ENCODE measurements at regions not wholly inside any gene's neighbourhood (a gene's known extent, or its start where the extent isn't known, plus 50 kb on each side); places are given as distances from the start of the nearest gene placed in this dataset.

DNA sequence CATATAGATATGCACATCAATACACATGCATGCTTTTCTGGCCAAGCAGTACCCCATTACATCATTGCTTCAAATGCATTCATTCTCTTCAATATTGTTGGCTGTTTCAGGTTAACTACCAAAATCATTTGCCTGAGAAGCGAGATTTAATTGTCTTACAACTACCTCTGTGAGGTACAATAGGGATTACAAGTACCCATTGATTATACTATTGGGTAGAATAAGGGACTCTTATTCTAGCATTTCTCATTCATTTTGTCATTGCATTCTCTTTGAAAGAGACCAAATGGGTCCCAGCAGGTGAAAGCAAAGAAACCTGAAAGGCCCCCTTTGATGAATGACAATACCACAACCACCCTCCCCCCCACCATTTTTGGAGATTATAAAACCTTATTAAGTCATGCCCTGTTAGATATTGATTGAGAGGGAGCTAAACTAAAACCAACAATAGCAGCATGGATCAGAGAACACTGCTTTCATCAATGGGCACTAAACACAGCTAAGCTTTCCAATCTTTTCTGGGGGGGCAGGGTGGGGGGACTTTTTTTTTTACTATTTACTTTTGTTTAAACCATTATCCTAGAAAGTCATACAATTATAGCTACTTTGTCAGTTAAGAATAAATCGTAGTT, 375.0 kb upstream of the CCNH start:
- Histone ChIP-seq H3K4me3 (no peak overlapping the region), H3K9me3 (no peaks in the 10 kb centered on the region), H3K27me3 (no peaks in the 10 kb centered on the region), H3K36me3 (no peaks in the 10 kb centered on the region), H3K4me1 (no peaks in the 10 kb centered on the region), H3K27ac (no peak overlapping the region)
- 46 to 67% methylated on average over 2 of the region's 2 CpGs for WGBS, 2 donors
- no peak for TF ChIP-seq POLR2AphosphoS5 (IDR thresholded peaks at IDR 0.05)
- TF ChIP-seq, protein P1, sequence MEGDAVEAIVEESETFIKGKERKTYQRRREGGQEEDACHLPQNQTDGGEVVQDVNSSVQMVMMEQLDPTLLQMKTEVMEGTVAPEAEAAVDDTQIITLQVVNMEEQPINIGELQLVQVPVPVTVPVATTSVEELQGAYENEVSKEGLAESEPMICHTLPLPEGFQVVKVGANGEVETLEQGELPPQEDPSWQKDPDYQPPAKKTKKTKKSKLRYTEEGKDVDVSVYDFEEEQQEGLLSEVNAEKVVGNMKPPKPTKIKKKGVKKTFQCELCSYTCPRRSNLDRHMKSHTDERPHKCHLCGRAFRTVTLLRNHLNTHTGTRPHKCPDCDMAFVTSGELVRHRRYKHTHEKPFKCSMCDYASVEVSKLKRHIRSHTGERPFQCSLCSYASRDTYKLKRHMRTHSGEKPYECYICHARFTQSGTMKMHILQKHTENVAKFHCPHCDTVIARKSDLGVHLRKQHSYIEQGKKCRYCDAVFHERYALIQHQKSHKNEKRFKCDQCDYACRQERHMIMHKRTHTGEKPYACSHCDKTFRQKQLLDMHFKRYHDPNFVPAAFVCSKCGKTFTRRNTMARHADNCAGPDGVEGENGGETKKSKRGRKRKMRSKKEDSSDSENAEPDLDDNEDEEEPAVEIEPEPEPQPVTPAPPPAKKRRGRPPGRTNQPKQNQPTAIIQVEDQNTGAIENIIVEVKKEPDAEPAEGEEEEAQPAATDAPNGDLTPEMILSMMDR (IDR thresholded peaks at IDR 0.05): no peak
- no peak for TF ChIP-seq POLR2A (IDR thresholded peaks at IDR 0.05)
- TF ChIP-seq EP300 (IDR thresholded peaks at IDR 0.05): no peak
- no peak for ATAC-seq (ENCODE audit: low FRiP score in 2 of 2)
- no peak for DNase-seq

DNA sequence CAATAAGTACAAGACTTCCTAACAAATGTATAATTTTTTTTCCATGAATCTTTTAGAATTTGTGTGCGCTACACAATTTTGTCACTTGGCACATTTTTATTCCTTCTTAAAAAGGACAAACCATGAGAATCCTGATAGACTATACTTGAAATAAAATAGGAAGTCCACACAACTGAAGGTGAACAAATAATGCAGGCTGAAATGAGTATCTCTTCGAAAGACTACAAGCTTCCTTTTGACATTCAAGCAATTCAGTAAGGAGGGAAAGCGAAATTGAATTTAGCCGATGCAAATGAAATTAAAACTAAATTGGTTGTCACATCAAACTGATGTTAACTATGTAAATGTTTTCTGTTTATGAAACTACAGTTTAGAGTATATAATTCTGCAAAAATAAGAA, 374.4 kb upstream of the CCNH start:
- Histone ChIP-seq H3K36me3 (no peaks in the 10 kb centered on the region), H3K27me3 (no peaks in the 10 kb centered on the region), H3K27ac (no peak overlapping the region), H3K9me3 (no peaks in the 10 kb centered on the region), H3K4me1 (no peaks in the 10 kb centered on the region), H3K4me3 (no peak overlapping the region)
- no peak for TF ChIP-seq POLR2A (IDR thresholded peaks at IDR 0.05)
- TF ChIP-seq, protein P1 (IDR thresholded peaks at IDR 0.05): no peak
- TF ChIP-seq EP300 (IDR thresholded peaks at IDR 0.05): no peak
- TF ChIP-seq POLR2AphosphoS5 (IDR thresholded peaks at IDR 0.05): no peak
- WGBS, 2 donors: 52 to 65% methylated on average over 4 of the region's 4 CpGs
- no peak for ATAC-seq (ENCODE audit: low FRiP score in 2 of 2)
- DNase-seq: no peak

DNA sequence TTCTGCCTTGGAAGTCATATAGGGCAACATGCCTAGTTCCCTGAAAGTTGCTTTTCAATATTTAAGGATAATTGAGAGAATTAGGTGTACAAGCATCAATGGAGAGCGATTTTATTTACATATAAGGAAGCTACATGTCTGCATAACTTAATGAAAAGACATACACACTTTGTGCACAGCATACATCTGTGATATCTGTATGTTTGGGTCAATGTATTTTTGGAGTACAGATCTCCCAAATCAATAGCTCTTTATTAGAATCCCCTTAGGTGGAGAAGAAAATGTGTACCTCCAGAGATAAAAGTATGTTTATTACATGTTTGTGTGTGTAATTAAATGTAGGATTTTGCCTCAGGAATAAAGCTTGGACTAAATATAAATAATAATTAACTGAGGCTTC, 373.7 kb upstream of the CCNH start:
- no peaks in the 10 kb centered on the region for H3K4me1 ChIP-seq
- H3K36me3 ChIP-seq: no peaks in the 10 kb centered on the region
- DNase-seq (no peak), ATAC-seq (ENCODE audit: low FRiP score in 2 of 2) (no peak)
- H3K27ac ChIP-seq: no peak overlapping the region
- H3K4me3 ChIP-seq: no peak overlapping the region
- H3K27me3 ChIP-seq: no peaks in the 10 kb centered on the region
- TF ChIP-seq, protein P1 (IDR thresholded peaks at IDR 0.05): no peak
- TF ChIP-seq POLR2A (IDR thresholded peaks at IDR 0.05) (no peak), EP300 (IDR thresholded peaks at IDR 0.05) (no peak), POLR2AphosphoS5 (IDR thresholded peaks at IDR 0.05) (no peak)
- H3K9me3 ChIP-seq: no peaks in the 10 kb centered on the region
- 50 to 64% methylated on average over 1 of the region's 1 CpG for WGBS, 2 donors

DNA sequence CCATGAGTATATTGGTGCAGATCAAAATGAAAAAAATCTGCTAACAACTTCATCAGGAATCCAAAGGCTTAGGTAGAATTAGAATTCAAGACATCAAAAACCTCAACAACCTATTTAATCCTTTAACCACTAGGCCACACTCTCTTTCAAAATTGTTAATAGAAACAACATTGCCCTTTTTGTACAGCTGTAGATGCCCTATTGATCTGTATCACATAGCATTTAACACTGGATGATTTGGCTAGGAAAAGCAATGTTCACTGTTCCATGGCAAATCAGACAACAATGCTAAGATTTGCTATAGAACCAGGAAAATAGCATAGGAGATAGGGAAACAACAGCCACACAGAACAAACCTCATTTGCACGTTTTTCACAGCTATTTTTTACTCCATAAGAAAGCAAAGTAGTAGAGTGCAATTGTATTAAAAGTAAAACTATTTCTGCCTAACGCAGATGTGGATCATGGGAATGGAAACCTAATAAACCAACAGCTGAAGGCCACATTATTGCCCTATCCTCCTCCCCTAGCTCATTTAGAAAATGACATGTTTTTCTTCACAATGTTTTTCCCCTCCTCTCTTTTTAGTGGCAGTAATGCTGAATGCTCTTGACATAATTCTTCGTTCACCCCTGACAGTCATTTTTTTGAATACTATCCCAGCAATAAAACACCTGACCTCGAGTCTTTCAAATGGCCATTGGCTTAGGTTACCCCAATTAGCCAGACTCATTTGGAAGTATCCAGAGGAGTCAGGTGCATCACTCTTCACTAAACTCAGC, 373.0 kb upstream of the CCNH start:
- WGBS, 2 donors: 49 to 59% methylated on average over 4 of the region's 4 CpGs
- no peak for TF ChIP-seq POLR2AphosphoS5 (IDR thresholded peaks at IDR 0.05)
- TF ChIP-seq POLR2A (IDR thresholded peaks at IDR 0.05): no peak
- TF ChIP-seq EP300 (IDR thresholded peaks at IDR 0.05): no peak
- TF ChIP-seq, protein P1 (IDR thresholded peaks at IDR 0.05): no peak
- H3K9me3 ChIP-seq: no peaks in the 10 kb centered on the region
- DNase-seq: no peak
- no peak overlapping the region for H3K4me3 ChIP-seq
- no peak overlapping the region for H3K27ac ChIP-seq
- H3K27me3 ChIP-seq: no peaks in the 10 kb centered on the region
- peaks cover 0 to 4% (median 0%) of the 10 kb centered on the region in 4 donors for H3K4me1 ChIP-seq
- no peak for ATAC-seq (ENCODE audit: low FRiP score in 2 of 2)
- no peaks in the 10 kb centered on the region for H3K36me3 ChIP-seq
